RWPE2 (cell line): ENCODE measurements at regions not wholly inside any gene's neighbourhood (a gene's known extent, or its start where the extent isn't known, plus 50 kb on each side); places are given as distances from the start of the nearest gene placed in this dataset.

Source experiments
- ATAC-seq: fragments of 200-7000 bp; cut with Tn5 transposase; 3 replicates; pipeline ENCODE4 v1.9.1; 2021; ENCODE audit warnings: low read depth
- DNase-seq: peaks from one replicate; pipeline ENCODE4 v3.0.0-alpha.2; 2020; ENCODE audit warnings: low spot score
- H3K27ac ChIP-seq: fragments of 450-650 bp; 2 replicates; pipeline ENCODE4 v1.5.1; 2017; ENCODE audit warnings: mild to moderate bottlenecking; ENCODE audit not compliant: poor library complexity, severe bottlenecking
- H3K27me3 ChIP-seq: fragments of 250-450 bp; sonication (Bioruptor Pico); 2 replicates; pipeline ENCODE4 v1.5.1; 2021; ENCODE audit warnings: mild to moderate bottlenecking, moderate library complexity; ENCODE audit not compliant: insufficient read depth, poor library complexity, severe bottlenecking
- H3K36me3 ChIP-seq: fragments of 250-450 bp; sonication (Bioruptor Pico); 2 replicates; pipeline ENCODE4 v1.5.1; 2020; ENCODE audit warnings: low read depth, mild to moderate bottlenecking, moderate library complexity
- H3K4me1 ChIP-seq: fragments of 250-450 bp; sonication (Bioruptor Pico); 2 replicates; pipeline ENCODE4 v1.5.1; 2021; ENCODE audit warnings: mild to moderate bottlenecking, moderate library complexity; ENCODE audit not compliant: insufficient read depth, poor library complexity, severe bottlenecking
- H3K4me3 ChIP-seq: fragments of 250-450 bp; sonication (Bioruptor Pico); 2 replicates; pipeline ENCODE4 v1.5.1; 2021; ENCODE audit warnings: mild to moderate bottlenecking, moderate library complexity; ENCODE audit not compliant: severe bottlenecking
- H3K9me3 ChIP-seq: fragments of 250-450 bp; sonication (Bioruptor Pico); 2 replicates; pipeline ENCODE4 v1.5.1; 2021; ENCODE audit warnings: mild to moderate bottlenecking, moderate library complexity; ENCODE audit not compliant: severe bottlenecking
- CTCF ChIP-seq: fragments of 450-650 bp; IDR thresholded peaks from one replicate; pipeline ENCODE4 v1.5.1; 2017; ENCODE audit warnings: mild to moderate bottlenecking, moderate library complexity; ENCODE audit not compliant: poor library complexity, severe bottlenecking

DNA sequence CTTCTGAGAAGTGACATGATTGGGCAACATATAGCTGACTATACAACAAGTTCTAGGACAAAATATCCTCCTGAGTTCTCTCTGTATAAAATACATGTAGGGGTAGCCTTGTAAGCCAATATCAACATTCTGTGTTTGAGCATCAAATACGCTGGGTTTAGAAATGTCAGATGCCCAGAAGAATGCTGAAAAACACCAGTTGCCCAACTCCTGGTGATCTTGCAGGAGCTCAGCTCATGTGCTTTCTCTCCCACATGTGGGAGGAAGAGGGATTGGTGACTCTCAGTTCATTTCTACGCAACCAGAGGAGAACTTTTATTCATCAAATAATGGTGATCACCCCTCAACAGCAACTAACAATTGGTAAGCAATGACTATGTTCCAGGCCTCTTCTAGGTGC is 810.9 kb upstream of the ACO1 start:
- H3K4me3 ChIP-seq: no peak overlapping the region
- no peak for TF ChIP-seq CTCF
- no peaks in the 10 kb centered on the region for H3K36me3 ChIP-seq
- no peak for ATAC-seq
- no peaks in the 10 kb centered on the region for H3K9me3 ChIP-seq
- no peaks in the 10 kb centered on the region for H3K27me3 ChIP-seq
- DNase-seq: no peak
- no peaks in the 10 kb centered on the region for H3K4me1 ChIP-seq
- no peak overlapping the region for H3K27ac ChIP-seq

DNA sequence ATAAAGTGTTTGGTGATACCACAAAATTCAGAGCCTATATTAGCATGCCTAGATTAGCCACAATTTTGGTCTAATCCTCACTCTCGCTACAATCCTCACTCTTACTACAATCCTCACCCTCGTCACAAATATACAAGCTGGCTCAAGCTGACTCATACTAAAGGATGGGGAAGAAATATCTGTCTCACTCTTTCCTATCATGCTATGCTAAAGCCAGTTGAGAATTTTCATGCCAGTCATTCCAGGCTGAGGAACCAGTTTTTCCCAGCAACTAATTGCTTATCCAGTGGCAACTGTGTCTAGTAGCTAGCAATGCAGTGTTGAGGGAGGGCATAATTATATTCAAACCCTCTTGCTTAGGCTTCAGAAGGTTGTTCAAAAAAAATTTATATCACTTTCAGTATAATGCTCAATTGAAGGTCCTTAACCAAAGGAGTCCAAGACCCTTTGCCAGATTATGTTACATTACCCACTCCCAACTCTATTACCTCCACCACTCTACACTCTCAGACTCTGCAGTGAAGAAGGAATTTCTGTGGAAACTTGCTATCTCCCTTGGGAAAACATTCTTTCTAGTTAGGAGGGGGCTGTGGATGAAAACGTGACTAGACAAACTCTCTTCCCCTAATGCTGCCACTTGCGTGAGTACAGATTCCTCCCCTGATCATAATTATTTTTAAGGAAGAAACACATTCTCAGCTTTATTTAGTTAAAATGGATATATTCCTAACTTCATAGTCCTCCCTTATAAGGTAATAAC is 810.3 kb upstream of the ACO1 start:
- Histone ChIP-seq H3K4me1 (no peaks in the 10 kb centered on the region), H3K27ac (no peak overlapping the region), H3K36me3 (no peaks in the 10 kb centered on the region), H3K9me3 (no peaks in the 10 kb centered on the region), H3K4me3 (no peak overlapping the region), H3K27me3 (no peaks in the 10 kb centered on the region)
- ATAC-seq (peak; percentile 54; the same call in 2 of the 3 replicates), DNase-seq (no peak)
- TF ChIP-seq CTCF: no peak

DNA sequence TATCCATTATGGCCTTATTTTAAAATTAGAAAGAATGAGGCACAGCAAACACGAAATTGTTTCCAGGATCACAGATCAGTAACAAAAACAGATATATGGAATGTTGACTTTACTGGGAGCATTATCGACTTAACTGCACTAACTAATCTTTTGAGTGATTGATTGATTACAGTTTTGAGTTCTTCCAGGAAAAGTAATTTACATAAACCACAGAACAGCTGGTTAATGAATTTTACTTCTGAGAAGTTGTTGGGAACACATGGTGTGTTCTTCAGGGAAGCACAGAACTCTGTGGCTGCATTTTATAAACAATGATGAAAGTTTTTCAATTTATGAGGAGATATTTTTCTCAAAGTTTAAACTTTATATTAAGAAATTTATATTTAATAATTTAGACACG is 802.4 kb upstream of the ACO1 start:
- Histone ChIP-seq H3K4me1 (no peaks in the 10 kb centered on the region), H3K36me3 (no peaks in the 10 kb centered on the region), H3K27ac (no peak overlapping the region), H3K4me3 (no peak overlapping the region), H3K9me3 (no peaks in the 10 kb centered on the region), H3K27me3 (no peaks in the 10 kb centered on the region)
- no peak for TF ChIP-seq CTCF
- ATAC-seq (no peak), DNase-seq (no peak)

DNA sequence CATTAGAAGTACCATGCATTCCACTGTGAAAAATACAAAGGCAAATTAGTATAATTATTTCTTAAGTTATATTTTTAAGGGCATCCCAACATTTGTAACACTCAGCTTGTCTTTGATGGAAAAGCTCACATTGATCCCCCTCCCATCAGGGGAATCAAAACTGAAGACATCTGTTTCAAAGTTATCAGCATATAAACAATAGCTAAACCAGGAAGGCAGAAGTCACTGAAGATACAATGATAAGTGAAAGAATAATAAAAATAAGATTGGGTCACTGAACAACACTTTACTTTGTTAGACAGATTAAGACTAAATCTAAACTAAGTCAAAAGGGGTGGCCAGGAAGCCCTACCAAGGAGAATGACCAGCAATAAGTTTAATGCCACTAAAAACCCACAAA is 801.9 kb upstream of the ACO1 start:
- H3K27ac ChIP-seq: no peak overlapping the region
- no peaks in the 10 kb centered on the region for H3K27me3 ChIP-seq
- no peak for ATAC-seq
- H3K9me3 ChIP-seq: no peaks in the 10 kb centered on the region
- no peak for DNase-seq
- no peak for TF ChIP-seq CTCF
- no peaks in the 10 kb centered on the region for H3K4me1 ChIP-seq
- H3K4me3 ChIP-seq: no peak overlapping the region
- no peaks in the 10 kb centered on the region for H3K36me3 ChIP-seq

DNA sequence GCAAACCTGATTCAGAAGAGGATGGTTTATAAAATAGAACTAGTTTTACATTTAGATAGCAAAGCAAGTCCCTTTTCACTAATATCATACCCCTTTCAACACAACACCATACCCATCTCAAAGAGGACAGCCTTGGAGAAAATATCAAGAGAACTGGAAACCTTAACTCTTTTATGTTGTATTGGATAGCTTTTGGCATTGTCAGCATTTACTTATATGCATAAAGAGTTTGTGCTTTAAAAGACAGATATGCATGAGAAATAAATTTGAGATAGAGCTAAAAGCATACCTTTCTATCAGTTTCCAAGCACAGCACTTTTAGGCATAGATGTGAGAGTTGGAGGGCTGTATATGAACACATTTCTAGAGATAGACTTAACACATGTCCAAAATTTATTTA is 799.3 kb upstream of the ACO1 start:
- ATAC-seq (no peak), DNase-seq (no peak)
- H3K27ac ChIP-seq: no peak overlapping the region
- no peaks in the 10 kb centered on the region for H3K36me3 ChIP-seq
- H3K9me3 ChIP-seq: no peaks in the 10 kb centered on the region
- H3K27me3 ChIP-seq: no peaks in the 10 kb centered on the region
- peaks cover 19% of the 10 kb centered on the region for H3K4me1 ChIP-seq
- TF ChIP-seq CTCF: no peak
- H3K4me3 ChIP-seq: no peak overlapping the region
